ENCODE measurements at regions not wholly inside any gene's neighbourhood (a gene's known extent, or its start where the extent isn't known, plus 50 kb on each side); places are given as distances from the start of the nearest gene placed in this dataset.

DNA sequence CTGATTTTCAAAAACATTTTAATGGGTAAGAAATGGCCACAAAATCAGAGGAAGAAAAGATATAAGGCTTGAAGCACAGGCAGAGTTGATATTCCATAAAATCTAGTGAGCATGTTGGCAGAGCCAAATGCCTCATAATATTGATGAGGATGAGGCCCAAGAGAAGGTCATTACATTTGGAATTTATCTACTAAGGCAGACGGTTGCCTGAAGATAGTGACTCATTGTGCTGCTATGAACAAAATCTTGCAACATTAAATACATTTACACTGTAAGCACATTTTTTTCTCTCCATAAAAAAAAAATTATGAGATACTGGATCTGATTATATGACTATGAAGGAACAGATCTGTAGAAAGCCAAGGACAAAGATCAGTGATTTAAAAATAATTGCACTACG lies 881.4 kb upstream of the CHORDC1 start:
- TF ChIP-seq EP300 (IDR thresholded peaks at IDR 0.05; ENCODE audit: borderline replicate concordance) (no peak), YY1 (IDR thresholded peaks at IDR 0.05; ENCODE audit: low read depth) (no peak), NFIC (IDR thresholded peaks at IDR 0.05) (no peak)

DNA sequence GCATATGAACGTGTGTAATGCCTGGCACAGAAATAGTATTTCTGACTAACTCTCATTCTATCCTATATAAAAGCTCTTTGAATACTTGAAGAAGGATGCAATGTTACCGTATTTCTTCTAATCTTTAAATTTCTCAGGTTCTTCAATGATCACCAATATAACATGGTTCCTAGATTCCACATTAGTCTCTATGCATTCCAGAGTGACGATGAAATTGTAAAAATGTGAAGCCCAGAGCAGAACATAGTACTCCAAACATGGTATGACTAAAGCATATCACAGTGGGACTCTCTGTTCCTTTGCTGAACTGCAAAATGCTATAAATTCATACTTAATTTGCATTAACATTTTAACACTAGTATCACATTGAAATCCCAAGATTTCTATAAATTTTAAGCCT lies 877.6 kb upstream of the CHORDC1 start:
- TF ChIP-seq CEBPB (IDR thresholded peaks at IDR 0.05) (no peak), NFIC (IDR thresholded peaks at IDR 0.05) (no peak), YY1 (IDR thresholded peaks at IDR 0.05; ENCODE audit: low read depth) (no peak), CREB1 (IDR thresholded peaks at IDR 0.05; ENCODE audit: low read depth) (no peak), ZBTB7A (IDR thresholded peaks at IDR 0.05; ENCODE audit: low read depth) (no peak)

GRCh38 chr11:91097083-91097482 lies 874.2 kb upstream of the CHORDC1 start:
- TF ChIP-seq CREB1 (IDR thresholded peaks at IDR 0.05; ENCODE audit: low read depth) (no peak), USF1 (IDR thresholded peaks at IDR 0.05) (no peak), EGR1 (IDR thresholded peaks at IDR 0.05) (no peak)

GRCh38 chr11:91093141-91093540 lies 870.3 kb upstream of the CHORDC1 start:
- TF ChIP-seq ZBTB7A (IDR thresholded peaks at IDR 0.05; ENCODE audit: low read depth) (no peak), CREB1 (IDR thresholded peaks at IDR 0.05; ENCODE audit: low read depth) (no peak)

DNA sequence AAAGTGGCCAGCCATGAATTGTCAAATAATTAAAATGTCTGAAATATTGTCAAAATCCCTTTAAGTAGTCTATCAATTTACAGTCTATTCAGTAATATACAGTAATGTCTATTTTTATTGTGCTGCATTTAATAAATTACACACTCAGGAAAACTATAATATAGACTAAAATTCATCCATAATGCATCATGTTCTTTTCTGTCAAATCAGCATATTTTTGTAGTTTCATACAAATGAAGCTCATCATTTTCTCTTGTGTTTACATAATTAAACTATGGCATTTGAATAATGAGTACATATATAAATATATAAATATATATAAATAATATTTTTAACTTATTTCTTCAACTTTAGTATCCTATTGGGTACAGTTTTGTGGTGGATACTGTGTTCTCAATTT lies 868.7 kb upstream of the CHORDC1 start:
- no peak for TF ChIP-seq RAD21 (IDR thresholded peaks at IDR 0.05; ENCODE audit: low read depth)
- TF ChIP-seq TAF1 (IDR thresholded peaks at IDR 0.05; ENCODE audit: low read depth): no peak
- TF ChIP-seq NFIC (IDR thresholded peaks at IDR 0.05): no peak
- no peak for TF ChIP-seq TEAD4 (IDR thresholded peaks at IDR 0.05)
- TF ChIP-seq REST (IDR thresholded peaks at IDR 0.05; ENCODE audit: low read depth): no peak
- no peak for TF ChIP-seq TCF12 (IDR thresholded peaks at IDR 0.05; ENCODE audit: low read depth)
- no peak for TF ChIP-seq EGR1 (IDR thresholded peaks at IDR 0.05)
- TF ChIP-seq, protein P1, sequence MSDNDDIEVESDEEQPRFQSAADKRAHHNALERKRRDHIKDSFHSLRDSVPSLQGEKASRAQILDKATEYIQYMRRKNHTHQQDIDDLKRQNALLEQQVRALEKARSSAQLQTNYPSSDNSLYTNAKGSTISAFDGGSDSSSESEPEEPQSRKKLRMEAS (IDR thresholded peaks at IDR 0.05): no peak
- TF ChIP-seq YY1 (IDR thresholded peaks at IDR 0.05; ENCODE audit: low read depth): no peak
- TF ChIP-seq CREB1 (IDR thresholded peaks at IDR 0.05; ENCODE audit: low read depth): no peak
- TF ChIP-seq ZBTB7A (IDR thresholded peaks at IDR 0.05; ENCODE audit: low read depth): no peak
- TF ChIP-seq USF1 (IDR thresholded peaks at IDR 0.05): no peak
- TF ChIP-seq FOXM1 (IDR thresholded peaks at IDR 0.05; ENCODE audit: borderline replicate concordance, low read depth): no peak
- TF ChIP-seq EP300 (IDR thresholded peaks at IDR 0.05; ENCODE audit: borderline replicate concordance): no peak
- TF ChIP-seq CEBPB (IDR thresholded peaks at IDR 0.05): no peak

- TF ChIP-seq USF1 (IDR thresholded peaks at IDR 0.05) (no peak), CREB1 (IDR thresholded peaks at IDR 0.05; ENCODE audit: low read depth) (no peak), YY1 (IDR thresholded peaks at IDR 0.05; ENCODE audit: low read depth) (no peak), CEBPB (IDR thresholded peaks at IDR 0.05) (no peak), TAF1 (IDR thresholded peaks at IDR 0.05; ENCODE audit: low read depth) (no peak), EP300 (IDR thresholded peaks at IDR 0.05; ENCODE audit: borderline replicate concordance) (no peak), TCF12 (IDR thresholded peaks at IDR 0.05; ENCODE audit: low read depth) (no peak), FOXM1 (IDR thresholded peaks at IDR 0.05; ENCODE audit: borderline replicate concordance, low read depth) (no peak), REST (IDR thresholded peaks at IDR 0.05; ENCODE audit: low read depth) (no peak), NFIC (IDR thresholded peaks at IDR 0.05) (no peak), TEAD4 (IDR thresholded peaks at IDR 0.05) (no peak), RAD21 (IDR thresholded peaks at IDR 0.05; ENCODE audit: low read depth) (no peak), EGR1 (IDR thresholded peaks at IDR 0.05) (no peak)
- TF ChIP-seq, protein P1 (IDR thresholded peaks at IDR 0.05): no peak
Observed at GRCh38 chr11:91086028-91086427, 863.2 kb upstream of the CHORDC1 start.

- no peak for TF ChIP-seq TAF1 (IDR thresholded peaks at IDR 0.05; ENCODE audit: low read depth)
- TF ChIP-seq EP300 (IDR thresholded peaks at IDR 0.05; ENCODE audit: borderline replicate concordance): no peak
- no peak for TF ChIP-seq TEAD4 (IDR thresholded peaks at IDR 0.05)
- no peak for TF ChIP-seq CEBPB (IDR thresholded peaks at IDR 0.05)
- no peak for TF ChIP-seq YY1 (IDR thresholded peaks at IDR 0.05; ENCODE audit: low read depth)
- TF ChIP-seq NFIC (IDR thresholded peaks at IDR 0.05): no peak
- TF ChIP-seq ZBTB7A (IDR thresholded peaks at IDR 0.05; ENCODE audit: low read depth): no peak
- no peak for TF ChIP-seq REST (IDR thresholded peaks at IDR 0.05; ENCODE audit: low read depth)
- TF ChIP-seq EGR1 (IDR thresholded peaks at IDR 0.05): no peak
Observed at GRCh38 chr11:91082255-91082654, 859.4 kb upstream of the CHORDC1 start.

All from Ishikawa (cell line).